BJ (cell line): ENCODE measurements at regions not wholly inside any gene's neighbourhood (a gene's known extent, or its start where the extent isn't known, plus 50 kb on each side); places are given as distances from the start of the nearest gene placed in this dataset.

Experiments
- CTCF ChIA-PET: fragments of 350-600 bp; formaldehyde crosslinking; extraction: SDS; loops from one replicate; lab custom pipeline; 2021; ENCODE audit warnings: antibody characterized with exemption, inconsistent platforms; lab: Yijun Ruan, JAX
- POLR2A ChIA-PET: fragments of 300-600 bp; sonication (Branson Sonifier 250); formaldehyde crosslinking; extraction: SDS; loops from one replicate; lab custom pipeline; 2021; ENCODE audit warnings: antibody characterized with exemption; lab: Charles Lee
- DNase-seq: peaks from one replicate; pipeline ENCODE4 v3.0.0-alpha.2; 2011; ENCODE audit warnings: low read depth
- H3K27me3 ChIP-seq: 2 replicates; pipeline ENCODE4 v1.6.0; 2011; ENCODE audit warnings: low read length; ENCODE audit not compliant: control insufficient read depth, insufficient read depth
- H3K36me3 ChIP-seq: 2 replicates; pipeline ENCODE4 v1.5.1; 2011; ENCODE audit warnings: low read length; ENCODE audit not compliant: control insufficient read depth, insufficient read depth
- H3K4me3 ChIP-seq: 2 replicates; pipeline ENCODE4 v1.5.1; 2011; ENCODE audit warnings: low read depth, mild to moderate bottlenecking, control low read depth, low read length
- CTCF ChIP-seq: IDR thresholded peaks from 2 replicates; pipeline ENCODE4 v1.5.1; 2011; ENCODE audit warnings: low read depth, mild to moderate bottlenecking, control low read depth, inconsistent platforms, low read length, moderate library complexity; ENCODE audit not compliant: insufficient read depth

GRCh38 chr3:153060346-153060745 is 101.7 kb upstream of the RAP2B start:
- POLR2A ChIA-PET: no interaction called here
- no peak for TF ChIP-seq CTCF
- CTCF ChIA-PET: interaction anchor here (0.6 to 1.0 kb wide), 2 partner anchors 18 to 24 kb away, joined by 3 read pairs; no protein-coding TSS in a partner anchor
- no peak for DNase-seq
- no peaks in the 10 kb centered on the region for H3K36me3 ChIP-seq
- no peaks in the 10 kb centered on the region for H3K27me3 ChIP-seq
- H3K4me3 ChIP-seq: no peak overlapping the region

- H3K27me3 ChIP-seq: no peaks in the 10 kb centered on the region
- POLR2A ChIA-PET: interaction anchor here (0.6 to 1.1 kb wide), 2 partner anchors 97 to 297 kb away, joined by 3 to 17 read pairs; no protein-coding TSS in a partner anchor
- H3K4me3 ChIP-seq: no peak overlapping the region
- no peak for TF ChIP-seq CTCF
- CTCF ChIA-PET: no interaction called here
- no peaks in the 10 kb centered on the region for H3K36me3 ChIP-seq
- no peak for DNase-seq
These were observed 100.0 kb upstream of the RAP2B start for GRCh38 chr3:153061938-153062528.

- ChIA-PET CTCF (no interaction called here), POLR2A (no interaction called here)
- Histone ChIP-seq H3K4me3 (no peak overlapping the region), H3K27me3 (no peaks in the 10 kb centered on the region), H3K36me3 (no peaks in the 10 kb centered on the region)
- no peak for TF ChIP-seq CTCF
- DNase-seq: no peak
These were observed 98.7 kb upstream of the RAP2B start for GRCh38 chr3:153063337-153063736.

- H3K27me3 ChIP-seq: no peaks in the 10 kb centered on the region
- ChIA-PET POLR2A (no interaction called here), CTCF (no interaction called here)
- no peak for TF ChIP-seq CTCF
- H3K4me3 ChIP-seq: no peak overlapping the region
- DNase-seq: no peak
- H3K36me3 ChIP-seq: no peaks in the 10 kb centered on the region
These were observed 95.0 kb upstream of the RAP2B start for GRCh38 chr3:153066983-153067382.

GRCh38 chr3:153069598-153070510 is 92.2 kb upstream of the RAP2B start:
- no peaks in the 10 kb centered on the region for H3K27me3 ChIP-seq
- no peak overlapping the region for H3K4me3 ChIP-seq
- ChIA-PET CTCF (no interaction called here), POLR2A (no interaction called here)
- no peak for DNase-seq
- H3K36me3 ChIP-seq: no peaks in the 10 kb centered on the region
- TF ChIP-seq CTCF: no peak
